ENCODE measurements at regions not wholly inside any gene's neighbourhood (a gene's known extent, or its start where the extent isn't known, plus 50 kb on each side); places are given as distances from the start of the nearest gene placed in this dataset.

- Histone ChIP-seq H3K79me2 (replicated peaks; ENCODE audit: insufficient read depth) (no peaks in the 10 kb centered on the region), H4K20me1 (replicated peaks; ENCODE audit: insufficient read depth) (no peaks in the 10 kb centered on the region), H3K36me3 (ENCODE audit: insufficient read depth) (no peaks in the 10 kb centered on the region), H3K4me1 (ENCODE audit: insufficient read depth) (no peaks in the 10 kb centered on the region), H2AFZ (no peak overlapping the region), H3K27me3 (ENCODE audit: insufficient read depth) (no peaks in the 10 kb centered on the region), H3K27ac (ENCODE audit: low read depth) (no peak overlapping the region), H3K9me2 (ENCODE audit: insufficient read depth) (no peaks in the 10 kb centered on the region), H3F3A (replicated peaks; ENCODE audit: low read depth) (no peaks in the 10 kb centered on the region), H3K4me3 (no peak overlapping the region), H3K4me2 (no peak overlapping the region)
- no peak for ATAC-seq
- Mint-ChIP-seq H3K9me3 (no peaks in the 10 kb centered on the region), H3K4me1 (peaks cover 2% of the 10 kb centered on the region; the same call in 1 of the 3 replicates), H3K4me3 (no peak overlapping the region), H3K36me3 (ENCODE audit: low read depth) (no peaks in the 10 kb centered on the region), H3K27ac (peak overlapping the region; percentile 47; the same call in 1 of the 2 replicates), H3K27me3 (ENCODE audit: insufficient read depth, low read depth, poor library complexity) (no peaks in the 10 kb centered on the region)
- peak; percentile 67 for DNase-seq (ENCODE audit: low spot score)
- TF ChIP-seq ZNF114 (CRISPR knock-in tag; IDR thresholded peaks at IDR 0.05): no peak
- TF ChIP-seq ZNF331 (CRISPR knock-in tag; IDR thresholded peaks at IDR 0.05; ENCODE audit: low read depth): no peak
- TF ChIP-seq CTCF (conservative IDR thresholded peaks at IDR 0.05; ENCODE audit: low read depth in 2 of 2): peak; percentile 90 to 100
- TF ChIP-seq POLR2AphosphoS5 (IDR thresholded peaks at IDR 0.05; ENCODE audit: low read depth): no peak
- TF ChIP-seq EZH2 (IDR thresholded peaks at IDR 0.05; ENCODE audit: low read depth, unreplicated experiment): no peak
- no peak for TF ChIP-seq ZNF462 (CRISPR knock-in tag; IDR thresholded peaks at IDR 0.05)
Measured at GRCh38 chr12:66860752-66861750, 182.2 kb upstream of the GRIP1 start.
